GM18519 (cell line): ENCODE measurements at regions not wholly inside any gene's neighbourhood (a gene's known extent, or its start where the extent isn't known, plus 50 kb on each side); places are given as distances from the start of the nearest gene placed in this dataset.
A peak's percentile ranks its signal among the peaks of the same experiment; 100 is the strongest.
"Not testable (repeated sequence)": the region's sequence is repeated elsewhere in the genome, so short reads cannot be mapped to it uniquely, and the experiment has no call there.

Experiments used
- ATAC-seq: cut with Tn5 transposase; IDR thresholded peaks from one replicate; pipeline ENCODE4 v1.9.1; 2021; ENCODE audit warnings: mild to moderate bottlenecking, moderate library complexity; ENCODE audit not compliant: unreplicated experiment, low FRiP score

DNA sequence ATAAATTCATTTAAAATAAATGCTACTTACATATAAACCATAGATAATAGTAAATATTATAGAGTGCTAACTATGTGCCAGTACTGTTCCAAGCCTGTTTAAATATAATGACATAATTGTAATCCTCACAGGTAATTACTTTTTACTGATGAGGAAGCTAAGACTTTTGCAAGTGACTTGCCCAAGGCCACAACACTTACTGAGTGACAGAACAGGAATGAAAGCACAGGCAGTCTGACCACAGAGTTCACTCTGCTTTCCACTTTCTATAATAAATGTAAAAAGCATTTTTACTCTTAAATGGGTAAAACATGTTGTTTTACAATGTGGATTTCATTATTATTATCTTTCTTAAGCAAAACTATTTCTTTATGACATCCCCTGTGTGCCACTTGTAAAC lies 537.8 kb upstream of the SLC39A10 start:
- ATAC-seq = no peak

DNA sequence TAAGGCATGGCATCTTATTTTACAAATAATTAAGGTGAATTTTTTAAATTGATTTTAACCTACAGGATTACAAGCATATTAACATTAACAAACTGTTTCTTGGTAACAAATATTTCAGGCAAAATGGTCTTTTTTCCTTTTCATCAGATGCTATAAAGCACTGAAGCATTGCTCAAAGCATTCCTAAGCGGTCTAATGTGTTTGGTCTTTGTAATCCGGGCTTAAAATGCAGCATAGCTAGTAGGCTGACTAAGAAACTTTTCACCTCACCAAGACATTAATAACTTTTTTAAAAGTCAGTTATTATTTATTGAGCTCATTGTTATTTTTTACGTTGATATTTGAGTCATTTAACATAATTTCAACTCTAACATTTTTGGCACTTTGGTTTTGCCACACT lies 538.8 kb upstream of the SLC39A10 start:
- no peak for ATAC-seq

DNA sequence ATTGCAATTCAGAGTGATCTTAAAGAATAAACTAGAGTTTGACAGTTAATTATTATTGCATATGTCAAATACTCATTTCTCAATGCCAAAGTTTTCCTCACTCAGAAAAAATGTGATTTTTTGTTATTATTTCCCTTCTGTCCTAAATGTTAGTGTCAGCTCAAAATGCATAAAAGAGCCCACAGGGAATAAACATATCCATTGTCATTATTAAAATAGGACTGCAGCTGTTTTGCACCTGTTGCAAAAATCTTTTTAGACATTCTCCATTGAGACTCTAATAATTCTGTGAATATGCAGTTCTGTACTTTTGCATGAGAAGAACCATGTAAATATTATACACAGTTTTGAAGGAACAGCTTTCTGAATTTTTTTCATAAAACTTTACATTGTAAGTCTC lies 540.0 kb upstream of the SLC39A10 start:
- ATAC-seq = no peak

DNA sequence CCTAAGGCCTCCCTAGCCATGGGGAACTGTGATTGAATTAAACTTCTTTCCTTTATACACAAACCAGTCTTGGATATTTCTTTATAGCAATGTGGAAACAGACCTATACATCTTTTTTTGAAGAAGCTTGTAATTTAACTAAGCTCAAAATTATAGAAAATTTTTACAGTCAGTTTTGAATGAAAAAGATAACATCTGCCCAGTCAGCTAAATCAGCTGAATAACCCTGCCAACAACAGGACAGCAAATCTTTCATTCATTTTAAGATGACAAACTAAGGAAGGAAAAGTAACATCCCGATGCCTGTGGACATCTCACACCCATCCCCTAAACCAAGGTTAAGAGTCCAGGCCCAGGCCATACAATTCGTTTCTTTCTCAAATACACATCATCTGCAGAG lies 541.3 kb upstream of the SLC39A10 start:
- ATAC-seq = no peak

DNA sequence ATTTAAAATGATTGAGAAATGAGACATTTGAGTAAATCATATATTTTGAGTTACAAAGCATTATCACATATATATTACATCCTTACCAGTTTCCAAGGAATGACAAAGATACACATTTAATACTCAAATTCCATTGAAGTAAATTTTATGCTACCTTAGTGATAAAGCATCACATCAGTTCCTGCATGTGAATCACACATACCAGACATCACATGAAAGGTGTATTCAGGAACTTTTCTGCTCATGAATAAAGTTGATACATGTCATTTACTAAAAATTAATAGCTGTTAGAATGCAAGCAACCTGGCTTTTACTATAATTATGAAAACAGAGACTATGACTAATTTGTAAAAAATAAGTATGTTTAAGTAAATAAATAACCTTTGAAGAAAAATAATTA lies 548.8 kb upstream of the SLC39A10 start:
- no peak for ATAC-seq

DNA sequence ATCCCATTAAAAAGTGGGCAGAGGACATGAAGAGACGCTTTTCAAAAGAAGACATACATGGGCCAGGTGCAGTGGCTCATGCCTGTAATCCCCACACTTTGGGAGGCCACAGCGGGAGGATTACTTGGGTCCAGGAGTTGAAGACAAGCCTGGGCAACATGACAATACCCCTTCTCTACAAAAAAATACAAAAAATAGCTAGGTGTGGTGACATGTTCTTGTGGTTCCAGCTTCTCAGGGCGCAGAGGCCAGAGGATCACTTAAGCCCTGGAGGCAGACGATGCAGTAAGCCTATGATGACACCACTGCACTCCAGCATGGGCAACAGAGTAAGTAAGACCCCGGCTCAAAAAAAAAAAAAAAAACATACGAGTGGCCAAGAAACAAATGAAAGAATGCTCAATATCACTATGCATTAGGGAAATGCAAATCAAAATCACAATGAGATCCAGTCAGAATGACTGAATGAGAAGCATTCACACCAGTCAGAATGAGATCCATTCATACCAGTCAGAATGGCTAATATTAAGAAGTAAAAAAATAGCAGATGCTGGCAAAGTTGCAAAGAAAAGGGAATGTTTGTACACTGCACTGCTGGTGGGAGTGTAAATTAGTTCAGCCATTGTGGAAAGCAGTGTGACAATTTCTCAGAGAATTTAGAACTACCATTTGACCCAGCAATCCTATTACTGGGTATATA lies 550.2 kb upstream of the SLC39A10 start:
- ATAC-seq = no peak

DNA sequence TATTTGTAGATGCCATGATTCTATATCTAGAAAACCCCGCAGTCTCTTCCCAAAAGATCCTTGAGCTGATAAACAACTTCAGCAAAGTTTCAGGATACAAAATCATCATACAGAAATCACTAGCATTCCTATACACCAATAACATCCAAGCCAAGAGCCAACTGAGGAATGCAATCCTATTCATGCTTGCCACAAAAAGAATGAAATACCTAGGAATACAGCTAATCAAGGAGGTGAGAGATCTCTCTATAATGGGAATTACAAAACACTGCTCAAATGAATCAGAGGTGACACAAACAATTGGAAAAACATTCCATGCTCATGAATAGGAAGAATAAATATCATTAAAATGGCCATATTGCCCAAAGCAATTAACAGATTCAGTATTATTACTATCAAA lies 551.4 kb upstream of the SLC39A10 start:
- no peak for ATAC-seq

DNA sequence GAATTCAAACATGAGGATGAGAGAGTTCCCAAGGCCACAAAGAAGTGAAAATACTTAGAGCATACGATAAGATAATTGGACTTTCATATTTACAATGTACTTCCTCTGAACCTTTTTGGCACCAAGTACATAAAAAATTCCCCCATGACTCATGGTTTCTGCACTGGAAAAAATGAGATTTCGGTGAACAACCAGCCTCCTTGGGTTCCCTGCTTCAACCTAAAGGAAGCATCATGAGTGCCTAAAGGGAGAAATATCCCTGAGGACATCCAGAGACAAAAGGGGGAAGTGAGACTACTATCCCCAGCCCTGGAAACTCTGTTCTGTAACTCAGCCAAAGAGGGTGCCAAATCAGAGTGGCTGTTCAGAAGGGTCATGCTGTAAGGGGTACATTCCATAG lies 562.7 kb upstream of the SLC39A10 start:
- peak; percentile 38 for ATAC-seq

DNA sequence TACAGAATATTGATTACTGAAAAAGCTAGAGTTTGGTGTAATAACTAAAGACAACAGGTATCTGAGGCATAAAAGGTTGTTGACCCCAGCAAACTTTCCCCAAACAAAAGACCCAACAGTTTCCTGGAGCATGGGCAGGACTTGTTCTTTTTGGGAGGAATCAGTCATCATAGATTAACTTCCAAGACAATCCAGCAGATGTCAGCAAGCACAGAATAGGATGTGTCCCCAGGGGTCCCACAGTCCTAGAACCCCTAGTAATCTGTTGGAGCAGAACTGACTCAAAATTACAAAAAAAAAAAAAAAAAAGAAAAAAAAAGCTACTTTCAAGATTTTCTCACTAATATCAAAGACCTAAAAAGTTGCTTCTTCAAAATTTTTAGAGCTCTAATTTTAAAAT lies 564.7 kb upstream of the SLC39A10 start:
- no peak for ATAC-seq

DNA sequence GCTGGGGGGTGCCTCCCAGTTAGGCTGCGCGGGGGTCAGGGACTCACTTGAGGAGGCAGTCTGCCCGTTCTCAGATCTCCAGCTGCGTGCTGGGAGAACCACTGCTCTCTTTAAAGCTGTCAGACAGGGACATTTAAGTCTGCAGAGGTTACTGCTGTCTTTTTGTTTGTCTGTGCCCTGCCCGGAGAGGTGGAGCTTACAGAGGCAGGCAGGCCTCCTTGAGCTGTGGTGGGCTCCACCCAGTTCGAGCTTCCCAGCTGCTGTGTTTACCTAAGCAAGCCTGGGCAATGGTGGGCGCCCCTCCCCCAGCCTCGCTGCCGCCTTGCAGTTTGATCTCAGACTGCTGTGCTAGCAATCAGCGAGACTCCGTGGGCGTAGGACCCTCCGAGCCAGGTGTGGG lies 584.2 kb upstream of the SLC39A10 start:
- ATAC-seq = not testable (repeated sequence)

DNA sequence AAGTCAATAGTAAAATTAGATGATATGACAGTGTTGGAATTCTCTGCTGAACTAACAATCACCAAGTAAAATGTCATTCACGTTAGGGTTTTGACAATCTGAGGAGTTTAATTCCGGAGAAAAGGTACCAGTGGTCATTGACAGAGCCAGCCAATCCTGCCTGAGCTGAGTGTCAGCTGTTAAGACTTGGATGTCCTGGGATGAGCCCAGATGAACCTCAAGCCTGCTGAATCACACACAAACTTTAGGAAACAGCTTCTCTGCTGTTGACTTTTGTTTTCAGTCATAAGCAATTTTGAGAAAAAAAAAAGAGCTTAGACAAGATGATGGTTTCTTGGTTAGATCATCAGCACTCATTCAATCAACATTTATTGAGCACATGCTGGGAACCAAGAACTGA lies 600.0 kb upstream of the SLC39A10 start:
- no peak for ATAC-seq

DNA sequence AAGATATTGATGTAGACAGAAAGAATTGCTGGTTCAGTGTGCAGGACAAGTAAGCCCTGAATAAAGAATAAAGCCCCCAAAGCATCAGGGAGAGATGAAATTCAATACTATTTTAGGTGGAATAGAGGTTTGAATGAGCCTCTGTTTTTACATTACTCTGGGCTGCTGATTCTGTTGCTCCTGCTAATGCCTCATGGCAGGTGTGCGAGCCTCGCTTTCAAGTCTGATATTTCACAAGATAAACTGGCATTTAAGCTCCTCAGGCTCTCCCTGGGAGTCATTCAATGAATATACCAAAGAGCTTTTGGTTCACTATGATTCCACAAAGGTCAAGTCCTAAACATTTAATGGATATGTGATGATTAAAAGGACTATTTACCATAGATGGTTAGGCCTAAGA lies 601.0 kb upstream of the SLC39A10 start:
- ATAC-seq = no peak

DNA sequence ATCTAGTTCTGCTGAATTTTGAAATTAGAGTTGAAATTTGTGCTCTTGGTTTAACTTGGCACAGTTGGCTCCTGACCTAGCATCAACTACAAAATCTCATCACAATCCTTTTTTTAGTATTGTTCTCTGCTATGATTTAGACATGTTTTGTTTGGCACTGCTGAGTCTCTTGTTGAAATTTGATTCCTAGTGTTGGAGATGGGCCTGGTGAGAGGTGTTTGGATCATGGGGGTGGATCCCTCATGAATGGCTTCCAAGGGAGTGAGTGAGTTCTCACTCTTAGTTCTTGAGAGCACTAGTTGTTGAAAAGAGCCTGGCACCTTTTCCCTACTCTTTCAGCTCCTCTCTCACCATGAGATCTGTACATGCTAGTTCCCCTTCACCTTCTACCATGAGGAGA lies 605.6 kb upstream of the SLC39A10 start:
- ATAC-seq = no peak

DNA sequence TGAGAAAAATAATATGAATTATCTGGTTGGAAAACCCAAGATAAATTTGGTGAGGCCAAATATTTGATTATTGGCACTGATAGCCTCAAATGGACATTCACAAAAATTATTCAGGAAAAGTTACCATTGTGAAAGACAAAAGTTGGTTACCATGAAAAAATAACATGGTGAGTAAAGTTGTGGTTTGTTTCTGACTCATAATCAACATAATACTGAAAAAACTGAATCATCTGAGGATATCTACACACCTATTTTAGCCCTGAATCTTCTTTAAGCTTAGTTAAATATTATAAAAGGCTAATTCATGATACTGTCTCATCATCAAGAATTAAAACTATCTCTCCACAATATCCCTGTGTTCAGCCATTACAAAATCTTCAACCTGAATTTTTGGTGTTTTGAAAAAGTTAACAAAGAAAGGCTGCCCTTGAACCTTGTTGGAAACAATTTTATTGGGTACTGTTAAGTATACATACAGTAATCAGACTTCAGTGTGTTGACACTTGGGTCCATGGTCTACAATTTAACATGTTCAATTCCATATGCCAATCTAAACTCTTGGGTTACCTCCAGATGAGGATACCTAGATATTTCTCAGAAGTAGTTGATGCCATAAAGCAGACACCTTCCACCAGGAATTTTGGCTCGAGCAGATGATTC lies 607.5 kb upstream of the SLC39A10 start:
- peak; percentile 85 for ATAC-seq

DNA sequence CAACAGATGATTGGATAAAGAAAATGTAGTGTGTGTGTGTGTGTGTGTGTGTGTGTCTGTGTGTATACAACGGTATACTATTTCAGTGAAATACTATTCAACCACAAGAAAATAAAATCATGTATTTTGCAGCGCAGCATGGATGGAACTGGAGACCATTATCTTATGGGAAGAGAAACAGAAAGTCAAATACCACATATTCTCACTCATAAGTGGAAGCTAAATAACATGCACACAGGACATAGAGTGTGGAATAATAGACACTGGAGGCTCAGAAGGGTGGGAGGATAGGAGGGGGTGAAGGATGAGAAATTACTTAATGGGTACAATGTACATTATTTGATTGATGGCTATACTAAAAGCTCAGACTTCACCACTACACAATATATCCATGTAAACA lies 609.1 kb upstream of the SLC39A10 start:
- no peak for ATAC-seq

DNA sequence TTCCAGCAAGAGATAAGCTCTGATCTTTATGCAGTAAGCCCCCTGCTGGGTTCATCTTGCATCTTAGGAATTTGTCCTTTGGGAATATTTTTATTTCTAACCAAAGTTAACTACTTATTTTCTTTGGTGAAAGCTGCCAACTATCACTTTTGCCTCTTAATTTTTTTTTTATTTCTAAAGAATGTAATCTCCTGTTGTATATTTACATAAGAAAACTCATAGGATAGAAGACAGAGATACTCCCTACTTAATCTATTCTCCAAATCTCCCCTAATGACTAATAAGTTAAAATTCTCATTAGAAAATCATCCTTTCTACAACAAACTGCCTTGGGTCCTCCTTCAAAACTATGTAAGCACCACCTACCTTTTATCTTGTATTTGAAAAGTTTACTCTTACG lies 612.2 kb upstream of the SLC39A10 start:
- no peak for ATAC-seq

DNA sequence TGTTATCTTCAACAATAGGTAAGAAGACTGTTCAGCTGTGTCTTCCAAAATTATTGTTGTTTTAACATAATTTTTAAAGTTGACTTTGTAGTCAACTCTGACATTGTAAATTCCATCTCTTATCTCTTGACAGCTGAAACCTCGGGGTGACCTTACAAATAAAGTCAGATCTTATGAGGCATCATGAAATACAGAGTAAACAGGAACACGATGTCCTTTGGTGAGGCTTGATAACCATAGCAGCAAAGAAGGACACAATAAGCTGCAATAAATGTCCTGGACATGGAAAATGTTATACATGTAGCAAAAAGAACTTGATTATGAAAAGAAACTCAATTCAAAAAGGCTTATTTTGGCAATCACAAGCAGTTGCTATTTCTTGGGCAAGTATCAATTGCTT lies 618.9 kb upstream of the SLC39A10 start:
- no peak for ATAC-seq

DNA sequence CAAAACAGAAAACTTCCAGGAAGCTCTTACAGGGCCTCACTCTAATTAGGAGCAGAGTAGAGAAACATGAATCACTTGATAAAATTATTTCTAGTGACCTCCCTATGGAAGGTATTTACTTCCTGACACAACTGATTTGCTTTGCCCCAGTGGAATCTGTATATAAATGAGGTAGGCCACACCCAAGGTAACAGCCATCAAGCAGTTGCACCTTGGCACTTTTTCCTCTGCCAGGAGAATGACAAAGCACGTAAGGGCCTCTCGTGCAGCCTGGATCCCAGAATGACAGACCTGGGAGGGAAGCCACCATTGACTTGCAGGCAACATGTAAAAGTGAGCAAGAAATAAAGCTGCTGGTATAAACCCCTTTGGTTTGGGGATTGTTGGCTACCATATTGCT lies 620.0 kb upstream of the SLC39A10 start:
- no peak for ATAC-seq

DNA sequence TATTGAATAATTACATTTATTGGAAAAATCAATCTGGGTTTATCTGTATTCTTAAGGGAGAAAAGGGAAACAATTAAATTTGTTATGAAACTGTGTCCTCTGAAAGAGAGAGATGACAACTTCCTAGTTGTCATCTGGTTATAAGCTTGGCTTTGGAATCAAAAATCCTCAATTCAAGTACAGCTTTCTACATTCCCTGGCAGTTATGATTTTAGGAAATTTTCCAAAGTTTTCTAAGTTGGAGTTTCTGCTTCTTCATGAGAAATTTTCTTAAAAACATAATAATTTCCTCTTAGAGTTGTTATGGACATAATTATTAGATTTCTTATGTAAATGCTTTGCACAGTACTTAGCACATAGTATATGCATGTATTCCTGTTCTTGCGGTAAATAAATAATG lies 625.6 kb upstream of the SLC39A10 start:
- ATAC-seq = no peak

DNA sequence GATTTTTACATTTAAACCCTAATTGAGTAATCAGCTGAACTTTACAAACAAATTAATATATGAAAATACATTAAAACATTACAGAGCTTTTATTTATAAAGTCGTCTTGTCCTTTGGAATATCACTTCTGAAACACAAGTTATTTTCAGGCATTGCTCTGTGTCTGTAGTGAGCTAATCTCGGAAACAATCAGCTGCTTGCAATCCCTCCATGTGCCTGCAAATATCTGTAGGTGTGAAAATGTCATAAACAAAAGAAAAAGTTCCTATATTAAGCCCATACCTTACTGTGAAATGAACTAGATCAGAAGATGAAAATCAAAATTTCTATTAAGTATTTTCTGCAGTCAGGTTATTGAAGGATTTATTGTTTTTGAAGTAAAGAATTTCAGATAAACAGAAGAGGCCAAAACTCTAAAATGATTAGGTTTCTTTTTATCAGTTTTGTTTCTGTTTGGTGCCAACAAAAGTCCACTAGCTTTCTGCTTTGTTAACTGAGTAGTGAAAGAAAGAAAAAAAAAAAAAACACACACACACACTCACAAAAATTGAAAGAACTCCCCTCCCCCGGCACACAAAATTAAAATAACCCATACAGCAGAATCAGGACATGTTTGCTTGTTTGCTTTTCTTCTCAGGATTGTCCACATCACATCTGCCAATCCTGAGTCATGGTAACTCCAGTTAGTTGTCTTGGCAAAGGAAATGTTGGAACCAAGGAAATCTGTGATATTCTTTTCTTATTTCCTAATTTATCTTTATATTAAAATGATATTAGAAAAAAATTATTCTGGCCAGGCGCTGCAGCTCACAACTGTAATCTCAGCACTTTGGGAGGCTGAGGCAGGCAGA lies 627.0 kb upstream of the SLC39A10 start:
- ATAC-seq = no peak

DNA sequence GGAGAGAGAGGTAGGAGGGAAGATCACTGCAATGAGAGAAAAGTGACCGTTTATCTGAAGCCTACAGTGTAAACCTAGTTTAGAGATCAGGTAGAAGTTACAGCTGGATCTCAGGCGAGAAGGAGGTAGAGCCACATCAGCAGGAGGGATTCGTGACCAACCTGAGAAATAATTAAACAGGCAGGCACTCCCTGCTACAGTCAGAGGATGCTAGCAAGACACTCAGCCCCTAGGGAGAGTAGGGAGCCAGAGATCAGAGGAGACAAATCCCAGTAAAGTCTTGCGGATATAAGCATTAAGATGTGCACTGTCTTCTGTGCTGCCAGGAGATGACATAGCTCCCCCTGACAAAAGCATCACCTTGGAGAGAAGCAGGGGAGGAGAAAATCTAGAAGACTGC lies 629.1 kb upstream of the SLC39A10 start:
- ATAC-seq = no peak

DNA sequence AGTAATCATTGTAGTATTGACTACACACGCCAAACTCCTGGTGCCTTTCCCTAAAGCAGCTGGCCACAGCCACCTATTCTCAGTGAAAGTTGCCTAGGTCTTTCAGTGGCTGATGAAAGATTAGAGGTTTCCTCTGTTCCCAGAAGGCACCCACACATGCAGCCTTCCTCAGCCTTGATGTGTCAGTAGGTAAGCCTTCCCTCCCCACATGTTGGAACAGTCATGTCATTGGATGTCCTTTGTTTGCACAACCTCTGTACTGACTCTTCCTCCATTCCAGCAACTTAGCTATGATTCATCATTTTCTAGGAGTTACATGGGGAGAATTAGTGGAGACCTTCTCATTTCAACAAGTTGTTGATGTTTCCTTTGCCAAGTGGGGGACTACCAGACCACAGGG lies 630.8 kb upstream of the SLC39A10 start:
- no peak for ATAC-seq
